Hepatocyte (in vitro differentiated cells): ENCODE measurements at regions not wholly inside any gene's neighbourhood (a gene's known extent, or its start where the extent isn't known, plus 50 kb on each side); places are given as distances from the start of the nearest gene placed in this dataset.

Source experiments
- CTCF ChIP-seq: fragments of 200-600 bp; sonication (generic); IDR thresholded peaks from 2 replicates; pipeline ENCODE4 v1.5.1; 2016; ENCODE audit warnings: antibody characterized with exemption, mild to moderate bottlenecking; ENCODE audit not compliant: poor library complexity
- EZH2 ChIP-seq: fragments of 200-600 bp; sonication (generic); IDR thresholded peaks from 2 replicates; pipeline ENCODE4 v1.6.1; 2016; ENCODE audit warnings: antibody characterized with exemption, mild to moderate bottlenecking, borderline replicate concordance

DNA sequence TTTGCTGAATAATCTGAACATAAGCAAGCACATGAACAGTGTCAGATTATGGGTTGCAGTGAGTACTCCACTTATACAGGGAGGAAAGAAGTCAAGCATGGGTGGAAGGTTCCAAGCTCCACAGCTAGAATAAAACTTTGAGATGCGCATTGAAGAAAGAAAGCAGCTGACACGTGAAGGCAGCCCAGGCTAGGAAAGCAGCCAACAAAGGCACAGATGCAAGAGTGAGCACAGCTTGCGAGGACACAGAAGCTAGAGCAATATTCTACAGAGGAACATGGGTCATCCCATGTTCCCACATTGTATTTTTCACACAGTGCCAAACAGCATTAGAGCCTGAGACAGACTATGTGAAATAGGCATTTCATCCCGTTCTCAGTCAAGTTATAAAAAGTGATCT is 194.6 kb upstream of the TBX20 start:
- TF ChIP-seq CTCF (no peak), EZH2 (no peak)
